Heart left ventricle (tissue), 13 donors: ENCODE measurements at regions not wholly inside any gene's neighbourhood (a gene's known extent, or its start where the extent isn't known, plus 50 kb on each side); places are given as distances from the start of the nearest gene placed in this dataset.

Experiments used
- CTCF ChIP-seq, 12 donors: fragments of 200-600 bp; sonication (generic) in 4 of 12; IDR thresholded peaks; one replicate each; pipeline versions ENCODE4 v1.5.0 to v1.8.0; 2018 to 2022; ENCODE audit warnings: antibody characterized with exemption in 12 of 12, mild to moderate bottlenecking in 5 of 12
- POLR2A ChIP-seq, 2 donors: fragments of 450-650 bp; IDR thresholded peaks; one replicate each; pipeline ENCODE4 v1.6.1; 2017; ENCODE audit warnings: antibody characterized with exemption in 2 of 2, mild to moderate bottlenecking in 2 of 2, moderate library complexity in 2 of 2
- donor health status: ischemic (EF 13 %, LVEDD 7.1; RV severe dilation, severe dysfunction).
- donor health status: DM: no; HTN: yes; CAD: no.
- donor health status: DM: no; HTN: no; CAD: no.
- donor health status: ischemic (EF 25% LVEDD 6.9; RV normal size, moderate dysfunction).
- donor health status: ischemic (EF 25% LVEDD 5.7; RV mildly dilated, moderate dysfunction).
- donor health status: ischemic (EF 35%, LVEDD 5.7; RV mildly dilated, moderate dysfunction).
- donor health status: nonischemic (EF 11% LVEDD 7.7; RV severe dilation, severe dysfunction).
- donor health status: DM: yes; HTN: yes; CAD: no.
- donor health status: PGD.
- donor health status: ischemic (EF 29% LVEDD 5.4; RV normal size, mild dysfunction).
- donor health status: nonischemic (EF 23%, LVEDD 6.1; RV moderate dilation, normal function).

- TF ChIP-seq CTCF (IDR thresholded peaks at IDR 0.05): no peak
- TF ChIP-seq POLR2A (IDR thresholded peaks at IDR 0.05): no peak
Measured at GRCh38 chr11:42098075-42098474, 638.6 kb upstream of the LRRC4C start.
